Colon (tissue), 2 donors: ENCODE measurements at regions not wholly inside any gene's neighbourhood (a gene's known extent, or its start where the extent isn't known, plus 50 kb on each side); places are given as distances from the start of the nearest gene placed in this dataset.
"Not testable (repeated sequence)": the region's sequence is repeated elsewhere in the genome, so short reads cannot be mapped to it uniquely, and the experiment has no call there.

ENCODE experiments used
- FAIRE-seq: peaks from 2 replicates; lab custom pipeline; 2012; peaks lifted over from hg19 to GRCh38; lab: Jason Lieb, UNC
- donor health status: control.
- donor health status: control.

- FAIRE-seq = no peak
Observed at GRCh38 chr3:66633402-66634381, 132.9 kb upstream of the LRIG1 start.

DNA sequence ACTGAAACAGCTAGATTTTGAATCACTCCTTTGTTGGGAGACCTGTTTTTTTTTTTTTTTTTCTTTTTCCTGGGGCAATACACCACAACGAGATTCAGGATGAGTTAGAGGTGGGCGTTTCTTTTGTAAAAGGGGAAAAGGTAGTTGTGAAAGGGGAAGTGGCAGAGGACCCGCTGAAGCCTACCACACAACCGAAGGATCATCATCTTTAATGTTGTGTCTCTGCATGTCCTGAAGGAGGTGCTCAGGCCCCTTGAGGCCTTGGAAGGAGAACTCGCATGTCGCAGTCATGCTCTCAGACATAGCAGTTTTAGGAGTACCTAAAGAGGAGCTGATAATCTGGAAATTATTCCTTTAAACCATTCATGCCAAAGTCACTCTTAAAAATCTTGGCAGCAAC, 137.9 kb upstream of the LRIG1 start:
- no peak for FAIRE-seq

GRCh38 chr3:66639809-66640356, 139.1 kb upstream of the LRIG1 start:
- no peak for FAIRE-seq

DNA sequence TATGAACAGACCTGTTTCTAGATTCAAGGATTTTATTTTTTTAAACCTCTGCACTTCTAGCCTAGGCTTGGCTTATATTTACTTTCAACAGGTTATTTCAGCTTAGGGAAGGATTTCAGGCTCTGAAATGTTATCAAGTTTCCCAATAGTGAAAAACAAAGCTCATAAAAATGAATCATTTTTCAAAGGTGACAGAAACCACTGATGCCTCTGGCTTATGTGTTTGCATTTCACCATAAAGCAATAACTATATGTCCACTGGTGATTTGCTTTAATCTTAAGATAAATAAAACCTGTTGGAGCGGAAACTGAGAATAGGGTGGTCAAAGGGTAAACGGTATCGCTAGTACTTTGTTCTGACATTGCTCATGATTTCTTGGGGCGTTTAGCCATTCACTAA, 141.2 kb upstream of the LRIG1 start:
- no peak for FAIRE-seq

GRCh38 chr3:66642484-66642883, 141.7 kb upstream of the LRIG1 start:
- no peak for FAIRE-seq

GRCh38 chr3:66644549-66644948, 143.7 kb upstream of the LRIG1 start:
- no peak for FAIRE-seq

GRCh38 chr3:66648975-66649374, 148.2 kb upstream of the LRIG1 start:
- no peak for FAIRE-seq

DNA sequence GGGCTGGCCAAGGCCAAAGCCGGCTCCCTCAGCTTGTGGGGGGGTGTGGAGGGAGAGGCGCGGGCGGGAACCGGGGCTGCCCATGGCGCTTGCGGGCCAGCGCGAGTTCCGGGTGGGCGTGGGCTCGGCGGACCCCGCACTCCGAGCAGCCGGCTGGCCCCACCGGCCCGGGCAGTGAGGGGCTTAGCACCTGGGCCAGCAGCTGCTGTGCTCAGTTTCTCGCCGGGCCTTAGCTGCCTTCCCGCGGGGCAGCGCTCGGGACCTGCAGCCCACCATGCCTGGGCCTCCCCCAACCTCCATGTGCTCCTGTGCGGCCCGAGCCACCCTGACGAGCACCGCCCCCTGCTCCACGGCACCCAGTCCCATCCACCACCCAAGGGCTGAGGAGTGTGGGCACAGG, 150.7 kb upstream of the LRIG1 start:
- FAIRE-seq = not testable (repeated sequence)

DNA sequence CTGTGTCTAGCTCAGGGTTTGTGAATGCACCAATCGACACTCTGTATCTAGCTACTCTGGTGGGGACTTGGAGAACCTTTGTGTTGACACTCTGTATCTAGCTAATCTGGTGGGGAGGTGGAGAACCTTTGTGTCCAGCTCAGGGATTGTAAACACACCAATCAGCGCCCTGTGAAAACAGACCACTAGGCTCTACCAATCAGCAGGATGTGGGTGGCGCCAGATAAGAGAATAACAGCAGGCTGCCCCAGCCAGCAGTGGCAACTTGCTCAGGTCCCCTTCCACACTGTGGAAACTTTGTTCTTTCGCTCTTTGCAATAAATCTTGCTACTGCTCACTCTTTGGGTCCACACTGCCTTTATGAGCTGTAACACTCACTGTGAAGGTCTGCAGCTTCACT, 151.3 kb upstream of the LRIG1 start:
- FAIRE-seq = not testable (repeated sequence)

DNA sequence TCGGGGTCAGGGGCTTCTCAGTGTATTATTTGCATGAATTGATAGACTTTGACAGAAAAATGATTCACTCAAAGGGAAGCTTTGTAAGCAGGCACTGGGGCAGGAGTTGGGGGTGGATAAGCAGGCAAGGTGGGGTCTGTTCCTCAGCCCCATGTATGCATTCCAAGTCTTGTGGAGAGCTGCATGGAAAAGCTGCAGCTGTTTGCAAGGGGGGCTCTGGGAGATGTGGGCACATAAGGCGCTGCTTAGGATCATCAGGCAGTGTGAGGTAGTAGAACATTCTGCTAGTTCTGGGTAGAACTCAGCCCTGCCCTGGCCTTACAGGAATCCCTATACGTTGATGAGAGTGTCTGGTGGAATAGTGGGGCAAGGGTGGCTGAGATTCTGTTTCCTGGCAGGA, 154.2 kb upstream of the LRIG1 start:
- FAIRE-seq = no peak

GRCh38 chr3:66655671-66656070, 154.8 kb upstream of the LRIG1 start:
- no peak for FAIRE-seq

DNA sequence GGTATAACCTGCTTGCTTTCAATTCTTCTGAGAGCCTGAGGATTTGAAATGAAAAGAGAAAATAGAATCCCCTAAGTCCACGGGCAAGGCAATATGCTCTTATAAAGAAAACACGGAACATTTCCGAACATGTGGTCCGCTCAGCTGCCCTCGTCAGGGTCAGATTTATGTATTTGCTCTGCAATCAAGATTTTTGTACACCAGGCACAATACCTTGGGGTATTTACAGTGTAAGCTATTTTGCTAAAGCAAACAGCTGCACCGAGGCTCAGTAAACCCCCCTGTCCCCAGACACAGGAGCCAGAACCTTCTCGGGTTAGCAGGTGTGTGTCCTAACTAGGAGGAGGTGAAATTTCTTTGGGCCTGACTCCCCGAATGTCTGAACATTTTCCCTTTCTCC, 155.8 kb upstream of the LRIG1 start:
- no peak for FAIRE-seq

GRCh38 chr3:66659056-66659455, 158.2 kb upstream of the LRIG1 start:
- FAIRE-seq = no peak

- no peak for FAIRE-seq
Observed at GRCh38 chr3:66661628-66662027, 160.8 kb upstream of the LRIG1 start.

GRCh38 chr3:66662894-66663293, 162.1 kb upstream of the LRIG1 start:
- FAIRE-seq = no peak

- no peak for FAIRE-seq
Observed at GRCh38 chr3:66665021-66665695, 164.3 kb upstream of the LRIG1 start.

DNA sequence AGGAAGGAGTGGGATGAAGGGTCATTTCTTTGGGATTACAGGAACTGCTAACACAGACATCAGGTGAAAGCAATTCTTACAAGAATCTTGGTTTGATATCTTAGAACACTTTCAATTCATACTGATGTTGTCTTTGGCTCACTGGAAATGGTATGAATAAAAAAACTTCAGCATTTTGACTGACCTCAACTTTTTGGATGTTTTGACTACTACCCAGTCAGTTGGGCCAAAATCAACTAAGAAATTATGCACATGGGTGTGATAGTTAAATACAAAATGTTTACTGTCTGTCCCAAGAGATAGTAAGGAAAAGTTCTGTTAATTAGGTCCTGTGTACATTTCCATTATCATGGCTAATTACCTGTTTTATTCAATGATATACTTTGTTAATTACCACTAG, 165.5 kb upstream of the LRIG1 start:
- no peak for FAIRE-seq

DNA sequence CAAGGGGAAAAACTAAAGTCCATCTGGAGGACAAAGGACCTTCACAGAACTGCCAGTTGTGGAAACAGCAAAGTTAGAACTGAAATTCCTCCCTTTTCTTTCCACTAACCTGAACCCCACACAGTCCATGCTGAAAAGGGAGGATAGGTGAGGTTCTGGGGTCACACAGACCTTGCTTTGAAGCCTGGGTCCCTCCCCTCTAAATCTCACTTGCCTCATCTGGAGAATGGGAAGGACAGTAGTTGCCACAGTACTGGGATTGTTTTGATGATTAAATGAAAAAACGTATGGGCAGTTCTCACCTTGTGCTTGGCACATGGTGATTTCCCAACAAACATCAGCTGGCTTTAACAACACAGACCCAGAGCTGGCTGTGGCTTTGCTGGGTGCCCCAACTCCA, 166.4 kb upstream of the LRIG1 start:
- FAIRE-seq = no peak

- no peak for FAIRE-seq
Observed at GRCh38 chr3:66671291-66671690, 170.5 kb upstream of the LRIG1 start.

- no peak for FAIRE-seq
Observed at GRCh38 chr3:66672830-66673229, 172.0 kb upstream of the LRIG1 start.

GRCh38 chr3:66673293-66673692, 172.5 kb upstream of the LRIG1 start:
- FAIRE-seq = no peak

DNA sequence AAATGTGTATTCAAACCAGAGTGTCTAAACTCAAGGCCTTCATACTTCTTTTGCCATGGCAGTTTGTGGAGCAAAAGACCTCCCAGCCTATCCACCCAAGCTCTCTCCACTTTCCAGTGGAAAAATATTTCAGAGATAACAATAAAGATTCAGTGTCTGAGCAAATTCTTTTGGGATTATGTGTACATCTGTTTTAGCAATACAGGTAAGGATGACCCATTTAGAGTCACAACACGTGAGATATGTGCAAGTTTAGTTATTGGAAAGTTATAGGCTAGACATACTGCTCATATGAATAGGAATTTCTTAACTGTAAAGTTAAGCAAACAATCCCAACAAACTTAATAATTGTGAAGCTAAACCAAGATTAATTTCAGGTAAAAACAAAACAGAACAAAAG, 174.5 kb upstream of the LRIG1 start:
- FAIRE-seq = no peak
